Hypothalamus (tissue), 51 donors: ENCODE measurements at regions not wholly inside any gene's neighbourhood (a gene's known extent, or its start where the extent isn't known, plus 50 kb on each side); places are given as distances from the start of the nearest gene placed in this dataset.

Experiments
- DNase-seq, 51 donors: peaks; one replicate each; lab custom pipeline; 2025; lab: John Stamatoyannopoulos, UW

DNA sequence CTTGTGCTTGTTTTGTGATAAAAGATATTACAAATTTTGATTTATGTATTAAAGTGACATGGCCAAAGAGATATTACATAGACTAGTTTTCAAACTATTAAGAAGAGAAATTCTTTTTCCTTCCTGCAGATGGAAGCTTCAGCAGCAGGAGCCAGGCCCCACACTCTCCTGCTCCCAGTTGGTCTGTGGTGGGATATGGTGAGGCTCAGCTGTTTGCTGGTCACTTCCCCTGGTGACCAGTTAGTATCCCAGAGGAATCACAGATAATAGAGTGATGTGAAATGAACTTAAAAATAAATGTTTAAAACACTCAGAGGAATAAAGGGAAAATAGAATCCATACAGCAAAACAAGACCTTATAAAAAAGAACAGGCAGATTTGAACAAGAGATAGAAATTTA is 154.7 kb downstream of the KTN1 start:
- no peak for DNase-seq

DNA sequence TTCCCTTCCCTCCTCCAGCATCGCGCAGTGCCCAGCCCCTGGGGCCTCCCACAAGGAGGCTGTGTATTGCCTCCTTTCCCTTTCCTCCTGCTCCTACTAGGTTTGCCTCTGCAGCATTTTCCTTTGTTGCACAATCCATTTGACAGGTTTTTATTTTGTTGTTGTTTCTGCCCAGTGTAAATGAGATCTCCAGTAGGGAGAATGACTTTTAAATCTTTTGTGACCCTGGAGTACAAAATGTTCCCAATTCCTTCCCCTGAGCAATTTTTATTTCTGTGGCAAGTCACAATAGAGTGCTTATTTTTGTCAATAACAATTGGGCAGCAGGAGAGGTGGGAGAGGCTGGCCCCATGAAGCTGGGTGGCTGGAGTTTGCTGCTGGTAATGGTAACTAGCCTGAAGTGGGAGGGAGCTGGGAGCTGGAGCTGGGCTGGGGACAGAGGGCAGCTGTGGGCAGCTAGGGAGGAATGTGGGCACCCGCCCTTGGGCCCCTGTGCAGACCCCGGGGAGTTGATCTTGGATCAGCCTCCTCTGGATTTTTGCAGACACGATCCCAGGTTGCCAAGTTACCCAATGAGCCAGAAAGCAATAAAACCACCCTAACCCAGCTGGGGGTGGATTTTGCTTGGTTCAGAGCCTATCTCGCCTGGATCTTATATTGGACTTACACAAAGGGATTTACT is 160.1 kb downstream of the KTN1 start:
- peak in 3 of 51 donors; percentile 2 to 5 (median 3) for DNase-seq

DNA sequence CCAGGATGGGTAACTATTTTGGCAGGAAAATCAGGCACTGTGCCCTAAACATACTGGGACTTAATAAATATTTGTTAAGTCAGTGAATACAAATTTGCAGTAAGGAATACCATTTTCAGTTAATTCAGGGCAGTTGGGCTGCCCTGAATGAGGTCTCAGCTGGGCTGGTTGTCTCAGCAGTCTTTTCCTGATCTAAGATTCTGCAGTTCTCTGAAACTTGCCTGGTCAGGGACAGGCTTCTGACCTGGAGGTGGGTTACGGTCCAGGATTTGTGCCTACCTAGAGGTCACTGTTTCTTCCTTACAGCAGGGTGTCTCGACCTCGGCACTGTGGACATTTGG is 160.6 kb downstream of the KTN1 start:
- no peak for DNase-seq

- no peak for DNase-seq
These were observed 161.2 kb downstream of the KTN1 start for GRCh38 chr14:55741240-55741639.

GRCh38 chr14:55743551-55743950 is 163.5 kb downstream of the KTN1 start:
- DNase-seq = no peak

- no peak for DNase-seq
These were observed 164.3 kb downstream of the KTN1 start for GRCh38 chr14:55744321-55744720.

- DNase-seq = no peak
These were observed 165.9 kb downstream of the KTN1 start for GRCh38 chr14:55745906-55746305.

DNA sequence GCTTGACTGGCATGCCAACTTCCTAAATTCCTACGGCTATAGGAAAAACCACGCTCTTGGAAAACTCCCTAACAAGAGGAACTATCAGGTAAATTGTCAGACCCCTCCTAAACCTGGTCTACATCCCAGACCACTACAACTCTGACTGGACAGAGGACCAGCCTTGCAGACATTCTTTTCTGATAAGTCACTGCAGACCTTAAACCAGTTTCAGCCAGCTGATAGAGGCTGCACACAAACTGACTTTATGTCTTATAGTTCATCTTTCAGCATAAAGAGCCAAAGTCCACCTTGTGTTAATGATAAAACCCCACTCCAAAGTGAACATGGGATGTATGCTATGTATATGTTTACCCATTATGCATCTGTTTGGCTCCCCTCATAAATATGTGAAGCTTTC is 166.6 kb downstream of the KTN1 start:
- DNase-seq = no peak

GRCh38 chr14:55747186-55747585 is 167.2 kb downstream of the KTN1 start:
- no peak for DNase-seq

DNA sequence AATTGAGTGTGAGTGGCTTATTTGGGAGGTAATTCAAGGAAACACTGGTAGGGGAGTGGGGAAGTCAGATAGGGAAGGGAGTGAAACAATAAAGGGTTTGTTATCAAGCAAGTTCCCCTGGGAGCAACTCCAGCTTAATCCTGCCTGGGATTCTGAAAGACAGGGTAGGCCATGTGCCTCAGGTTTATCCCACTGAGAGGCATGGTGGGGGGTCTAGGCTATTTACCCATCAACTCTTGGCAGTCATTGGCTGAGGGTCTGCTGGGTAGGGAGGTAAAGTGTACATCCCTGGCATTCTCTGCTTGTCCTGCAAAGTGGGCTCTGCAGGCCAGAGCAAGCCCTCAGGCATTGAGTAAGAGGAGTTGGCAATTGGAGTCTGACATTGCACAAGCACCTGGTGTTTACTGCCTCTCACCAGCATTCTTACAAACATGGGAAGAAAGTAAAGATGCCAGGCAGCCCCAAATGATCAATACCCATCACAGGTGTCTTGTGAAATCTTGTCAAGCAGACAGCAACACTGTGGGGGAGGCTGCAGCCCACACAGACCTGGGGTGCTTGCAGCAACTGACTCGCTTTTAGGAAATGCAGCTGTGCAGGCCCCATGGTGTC is 169.3 kb downstream of the KTN1 start:
- DNase-seq = no peak

DNA sequence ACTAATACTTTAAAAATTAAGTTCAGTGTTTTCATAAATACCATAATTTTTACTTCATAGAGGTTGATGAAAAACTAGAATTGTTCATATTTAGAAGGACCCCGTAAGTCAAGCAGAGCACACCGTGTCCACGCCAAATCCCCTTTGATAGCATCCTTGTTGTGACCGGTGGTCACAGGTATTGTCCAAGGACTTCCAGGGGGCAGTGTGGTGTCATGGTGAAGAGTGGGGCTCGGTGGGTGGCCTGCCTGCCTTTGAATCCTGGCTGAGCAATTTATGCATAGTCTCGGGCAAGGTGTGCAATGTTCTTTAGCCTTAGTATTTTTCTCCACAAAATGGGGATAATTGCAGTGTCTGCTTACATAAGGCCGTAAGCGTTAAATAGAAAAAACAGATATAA is 169.9 kb downstream of the KTN1 start:
- DNase-seq = no peak

DNA sequence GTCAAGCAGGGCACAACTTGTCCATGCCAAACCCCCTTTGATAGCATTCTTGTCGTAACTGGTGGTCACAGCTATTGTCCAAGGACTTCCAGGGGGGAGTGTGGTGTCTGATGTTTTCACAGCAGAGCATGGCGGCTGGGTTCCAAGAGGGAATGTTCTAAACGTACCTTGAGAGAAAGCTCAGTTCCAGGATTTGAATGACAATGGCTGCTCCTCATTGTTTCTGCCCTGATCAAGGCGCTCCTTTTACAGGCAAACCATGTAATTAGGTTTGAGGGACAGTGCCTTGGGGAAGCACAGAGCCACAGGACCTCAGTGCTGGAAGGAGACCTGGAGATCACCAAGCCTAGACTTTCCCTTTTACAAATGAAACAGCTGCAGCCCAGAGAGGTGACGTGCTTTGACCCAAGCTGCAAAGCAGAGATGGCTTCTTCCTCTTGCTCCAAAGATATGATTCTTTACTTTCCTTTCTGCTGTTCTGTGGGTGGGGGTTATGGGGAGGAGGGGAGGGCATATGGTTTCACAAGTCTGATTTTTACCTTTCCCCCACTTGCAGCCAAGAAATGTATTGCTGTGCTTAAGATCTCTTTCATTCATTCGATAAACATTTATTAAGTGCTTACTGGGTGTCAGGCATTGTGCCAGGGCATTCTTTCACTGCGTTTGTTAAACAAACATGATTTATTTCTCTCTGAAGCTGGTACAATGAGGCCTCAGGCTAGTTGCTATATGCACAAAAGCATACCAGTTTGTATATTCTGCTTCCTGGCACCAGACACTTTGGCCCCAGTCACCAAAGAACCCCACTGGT is 172.8 kb downstream of the KTN1 start:
- DNase-seq = no peak

GRCh38 chr14:55754471-55754870 is 174.5 kb downstream of the KTN1 start:
- DNase-seq = no peak

DNA sequence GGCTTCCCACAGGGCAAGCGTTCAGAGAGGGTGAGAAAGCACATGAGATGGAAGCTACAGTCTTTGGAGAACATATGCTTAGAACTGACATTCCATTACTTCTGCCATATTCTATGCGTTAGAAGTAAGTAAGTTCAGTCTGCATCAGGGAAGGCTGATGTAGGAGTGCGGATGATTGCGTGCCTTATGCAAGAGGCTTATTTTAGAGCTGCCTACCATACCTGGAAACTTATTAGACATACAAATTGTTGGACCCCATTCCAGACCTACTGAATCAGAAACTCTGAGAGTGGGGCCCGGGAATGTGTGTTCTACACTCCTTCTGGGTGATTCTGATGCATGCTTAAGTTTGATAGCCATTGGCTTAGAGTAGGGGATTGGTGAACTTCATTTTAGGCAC is 174.9 kb downstream of the KTN1 start:
- no peak for DNase-seq

GRCh38 chr14:55756078-55756477 is 176.1 kb downstream of the KTN1 start:
- DNase-seq = no peak

DNA sequence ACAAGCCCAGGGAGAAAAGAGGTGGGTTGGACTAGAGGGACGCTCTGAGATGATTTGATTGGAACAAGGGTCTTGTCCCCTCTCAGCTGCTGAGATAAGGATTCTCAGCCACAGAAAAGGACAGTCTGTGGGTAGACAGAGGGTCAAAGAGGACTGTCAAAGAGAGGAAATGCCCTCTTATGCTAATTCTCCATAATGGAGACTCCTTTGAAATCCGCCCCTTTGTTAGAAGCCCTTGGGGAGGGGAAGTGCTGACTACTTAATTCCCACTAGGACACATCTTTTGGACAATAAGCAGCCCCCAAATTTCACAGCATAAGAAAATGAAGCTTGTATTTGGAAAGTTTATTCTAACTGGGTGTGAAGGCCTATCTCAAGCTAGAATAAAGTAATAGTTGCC is 176.6 kb downstream of the KTN1 start:
- DNase-seq = no peak

DNA sequence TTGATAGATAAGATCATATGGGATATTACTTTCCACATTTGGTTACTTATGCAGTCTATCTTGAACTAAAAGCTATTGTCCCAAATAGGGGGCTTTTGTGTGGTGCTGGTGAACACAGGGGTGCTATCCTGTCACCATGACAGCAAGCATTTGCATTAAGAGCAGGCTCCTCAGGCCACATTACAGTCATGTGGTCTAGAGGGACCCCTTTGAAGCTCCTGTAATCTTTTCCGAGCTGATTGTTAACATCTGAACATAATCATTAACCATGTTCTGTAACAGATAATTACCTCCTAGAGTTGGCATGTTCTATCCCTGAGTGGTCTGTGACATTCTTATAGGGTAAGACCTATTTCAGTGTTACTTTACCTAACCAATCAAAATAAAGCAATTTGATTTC is 178.8 kb downstream of the KTN1 start:
- no peak for DNase-seq

- DNase-seq = no peak
These were observed 181.0 kb downstream of the KTN1 start for GRCh38 chr14:55760789-55761566.

GRCh38 chr14:55761651-55762050 is 181.6 kb downstream of the KTN1 start:
- no peak for DNase-seq

GRCh38 chr14:55762595-55763232 is 182.7 kb downstream of the KTN1 start:
- DNase-seq = no peak

- DNase-seq = no peak
These were observed 184.8 kb downstream of the KTN1 start for GRCh38 chr14:55764784-55765183.
